Chondrocyte (in vitro differentiated cells): ENCODE measurements at regions not wholly inside any gene's neighbourhood (a gene's known extent, or its start where the extent isn't known, plus 50 kb on each side); places are given as distances from the start of the nearest gene placed in this dataset.

Source experiments
- DNase-seq: peaks from one replicate; pipeline ENCODE4 v3.0.0; 2021; ENCODE audit warnings: mixed read lengths, low spot score
- H3K27ac Mint-ChIP-seq: one replicate; pipeline ENCODE4 v1.8.0; 2021; ENCODE audit warnings: mild to moderate bottlenecking, moderate library complexity, mixed read lengths; ENCODE audit not compliant: unreplicated experiment
- H3K27me3 Mint-ChIP-seq: 2 replicates; pipeline ENCODE4 v1.8.0; 2021; ENCODE audit warnings: low read depth, mixed read lengths
- H3K36me3 Mint-ChIP-seq: 2 replicates; pipeline ENCODE4 v1.8.0; 2021; ENCODE audit warnings: low read depth, mixed read lengths
- H3K4me1 Mint-ChIP-seq: 2 replicates; pipeline ENCODE4 v1.8.0; 2021; ENCODE audit warnings: low read depth, mild to moderate bottlenecking, mixed read lengths
- H3K4me3 Mint-ChIP-seq: one replicate; pipeline ENCODE4 v1.8.0; 2021; ENCODE audit warnings: mild to moderate bottlenecking, moderate library complexity, mixed read lengths; ENCODE audit not compliant: unreplicated experiment
- H3K9me3 Mint-ChIP-seq: 2 replicates; pipeline ENCODE4 v1.8.0; 2021; ENCODE audit warnings: low read depth, mixed read lengths
- CTCF ChIP-seq: fragments of 200-600 bp; sonication (generic); IDR thresholded peaks from 2 replicates; pipeline ENCODE4 v1.5.0; 2021; ENCODE audit warnings: antibody characterized with exemption, mild to moderate bottlenecking, moderate library complexity

- no peak for DNase-seq
- no peak overlapping the region for H3K27ac Mint-ChIP-seq
- H3K9me3 Mint-ChIP-seq, result no peaks in the 10 kb centered on the region
- no peaks in the 10 kb centered on the region for H3K36me3 Mint-ChIP-seq
- H3K27me3 Mint-ChIP-seq, result no peaks in the 10 kb centered on the region
- H3K4me3 Mint-ChIP-seq, result no peak overlapping the region
- peaks cover 25% of the 10 kb centered on the region for H3K4me1 Mint-ChIP-seq
- no peak for TF ChIP-seq CTCF
These were observed 339.4 kb upstream of the SLCO3A1 start for GRCh38 chr15:91514147-91514546.

GRCh38 chr15:91515188-91515754 is 338.2 kb upstream of the SLCO3A1 start:
- no peak for TF ChIP-seq CTCF
- Mint-ChIP-seq H3K4me3 (no peak overlapping the region), H3K36me3 (no peaks in the 10 kb centered on the region), H3K27me3 (no peaks in the 10 kb centered on the region), H3K4me1 (peaks cover 25% of the 10 kb centered on the region), H3K27ac (peak overlapping the region; percentile 5), H3K9me3 (no peaks in the 10 kb centered on the region)
- DNase-seq, result no peak

GRCh38 chr15:91516866-91517265 is 336.6 kb upstream of the SLCO3A1 start:
- no peak overlapping the region for H3K4me3 Mint-ChIP-seq
- H3K27me3 Mint-ChIP-seq, result no peaks in the 10 kb centered on the region
- no peak for TF ChIP-seq CTCF
- H3K4me1 Mint-ChIP-seq, result peaks cover 27% of the 10 kb centered on the region
- H3K27ac Mint-ChIP-seq, result no peak overlapping the region
- H3K36me3 Mint-ChIP-seq, result no peaks in the 10 kb centered on the region
- no peak for DNase-seq
- no peaks in the 10 kb centered on the region for H3K9me3 Mint-ChIP-seq

- H3K36me3 Mint-ChIP-seq, result no peaks in the 10 kb centered on the region
- peaks cover 35% of the 10 kb centered on the region for H3K4me1 Mint-ChIP-seq
- H3K27me3 Mint-ChIP-seq, result no peaks in the 10 kb centered on the region
- DNase-seq, result no peak
- no peak for TF ChIP-seq CTCF
- no peaks in the 10 kb centered on the region for H3K9me3 Mint-ChIP-seq
- H3K4me3 Mint-ChIP-seq, result no peak overlapping the region
- H3K27ac Mint-ChIP-seq, result peak overlapping the region; percentile 68
These were observed 335.9 kb upstream of the SLCO3A1 start for GRCh38 chr15:91517491-91518200.

GRCh38 chr15:91520850-91521249 is 332.7 kb upstream of the SLCO3A1 start:
- no peak overlapping the region for H3K4me3 Mint-ChIP-seq
- no peaks in the 10 kb centered on the region for H3K9me3 Mint-ChIP-seq
- peaks cover 22% of the 10 kb centered on the region for H3K4me1 Mint-ChIP-seq

More at GRCh38 chr15:91520850-91521249, 332.7 kb upstream of the SLCO3A1 start:
- Mint-ChIP-seq H3K36me3 (no peaks in the 10 kb centered on the region), H3K27ac (no peak overlapping the region), H3K27me3 (no peaks in the 10 kb centered on the region)
- no peak for TF ChIP-seq CTCF
- no peak for DNase-seq
